GM18873 (cell line): ENCODE measurements at regions not wholly inside any gene's neighbourhood (a gene's known extent, or its start where the extent isn't known, plus 50 kb on each side); places are given as distances from the start of the nearest gene placed in this dataset.
"Not testable (repeated sequence)": the region's sequence is repeated elsewhere in the genome, so short reads cannot be mapped to it uniquely, and the experiment has no call there.

ENCODE experiments used
- ATAC-seq: cut with Tn5 transposase; IDR thresholded peaks from one replicate; pipeline ENCODE4 v1.9.1; 2021; ENCODE audit warnings: mild to moderate bottlenecking, moderate library complexity, moderate number of reproducible peaks; ENCODE audit not compliant: unreplicated experiment, low FRiP score

DNA sequence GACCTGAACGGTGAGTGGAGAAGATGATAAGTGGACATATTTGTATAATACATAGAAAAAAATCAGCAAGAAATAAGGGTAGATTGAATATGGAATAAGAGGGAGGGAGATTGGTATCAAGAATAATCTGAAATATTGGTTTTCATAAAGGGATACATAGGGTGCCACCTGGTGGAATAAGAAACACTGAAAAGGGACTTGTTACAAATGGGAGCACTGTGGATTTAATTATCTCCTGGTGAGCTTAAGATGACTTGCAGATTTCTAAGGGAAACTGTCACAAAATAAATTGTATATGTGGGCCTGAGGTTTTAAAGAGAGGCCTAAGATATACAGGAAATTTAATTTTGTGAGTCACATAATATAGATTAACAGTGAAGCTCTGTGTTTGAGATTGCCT is 1403.5 kb upstream of the CDH18 start:
- no peak for ATAC-seq

DNA sequence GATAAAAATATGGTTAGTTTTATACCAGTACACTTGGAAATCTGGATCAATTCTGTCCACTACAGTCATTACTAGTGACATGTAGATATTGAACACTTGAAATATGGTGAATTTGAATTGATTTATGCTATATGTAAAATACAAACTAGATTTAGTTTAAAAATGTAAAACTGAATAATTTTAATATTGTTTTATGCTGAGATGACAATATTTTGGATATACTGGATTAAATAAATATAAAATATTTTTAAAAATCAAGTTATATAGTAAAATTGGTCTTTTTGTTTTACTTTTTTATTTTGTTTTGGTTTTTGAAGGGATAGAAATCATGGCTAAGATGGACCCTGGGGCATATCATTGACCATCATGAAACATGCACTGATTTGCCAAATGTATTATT is 1372.8 kb upstream of the CDH18 start:
- not testable (repeated sequence) for ATAC-seq

DNA sequence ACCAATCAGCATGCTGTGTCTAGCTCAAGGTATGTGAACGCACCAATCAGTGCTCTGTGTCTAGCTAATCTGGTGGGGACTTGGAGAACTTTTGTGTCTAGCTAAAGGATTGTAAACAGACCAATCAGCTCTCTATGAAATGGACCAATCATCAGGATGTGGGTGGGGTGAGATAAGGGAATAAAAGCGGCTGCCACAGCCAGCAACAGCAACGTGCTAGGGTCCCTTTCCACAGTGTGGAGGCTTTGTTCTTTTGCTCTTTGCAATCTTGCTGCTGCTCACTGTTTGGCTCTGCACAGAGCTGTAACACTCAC is 1353.9 kb upstream of the CDH18 start:
- not testable (repeated sequence) for ATAC-seq

- ATAC-seq, result not testable (repeated sequence)
These were observed 1353.4 kb upstream of the CDH18 start for GRCh38 chr5:21341203-21341947.

- ATAC-seq, result not testable (repeated sequence)
These were observed 1352.2 kb upstream of the CDH18 start for GRCh38 chr5:21340233-21340632.

DNA sequence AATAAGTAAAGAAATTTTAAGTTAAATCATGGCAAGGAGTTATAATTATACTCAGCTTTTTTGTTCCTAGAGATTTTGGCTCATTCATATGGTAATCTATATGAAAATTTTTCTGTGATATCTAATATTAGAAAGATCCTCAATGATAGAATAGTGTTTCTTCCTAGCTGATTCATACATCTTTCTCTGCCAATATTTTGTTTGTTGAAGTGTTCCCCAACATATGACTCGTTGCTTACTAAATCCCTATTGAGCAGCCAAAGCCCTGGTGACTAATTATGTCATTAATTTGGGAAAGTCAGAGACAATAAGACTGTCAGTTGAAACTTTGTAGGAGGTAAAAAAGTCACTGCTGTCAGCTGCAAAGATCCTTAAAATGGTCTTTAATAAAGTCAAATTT is 1348.5 kb upstream of the CDH18 start:
- ATAC-seq, result not testable (repeated sequence)

- not testable (repeated sequence) for ATAC-seq
These were observed 1327.4 kb upstream of the CDH18 start for GRCh38 chr5:21315376-21315775.

- ATAC-seq, result not testable (repeated sequence)
These were observed 1313.2 kb upstream of the CDH18 start for GRCh38 chr5:21301205-21301604.

- not testable (repeated sequence) for ATAC-seq
These were observed 1286.4 kb upstream of the CDH18 start for GRCh38 chr5:21274361-21274760.

DNA sequence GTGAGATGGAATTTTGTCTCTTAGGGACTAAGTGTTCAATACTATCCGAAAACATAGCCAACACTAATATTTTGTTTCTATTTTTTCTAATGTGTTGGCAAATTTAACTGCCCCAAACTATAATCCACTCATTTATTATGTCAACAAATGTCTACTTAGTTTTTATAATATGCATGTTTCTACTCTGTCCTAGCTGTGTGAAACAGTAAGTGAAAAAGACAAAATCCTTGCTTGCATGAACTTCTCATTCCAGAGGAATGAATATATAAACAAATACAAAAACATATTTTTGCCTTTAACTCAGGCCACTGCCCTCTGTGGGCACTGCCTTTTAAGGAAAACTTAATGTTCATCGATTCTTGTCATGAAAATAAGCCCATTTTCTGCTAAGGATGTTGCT is 1275.4 kb upstream of the CDH18 start:
- no peak for ATAC-seq

GRCh38 chr5:21254161-21254560 is 1266.2 kb upstream of the CDH18 start:
- no peak for ATAC-seq

DNA sequence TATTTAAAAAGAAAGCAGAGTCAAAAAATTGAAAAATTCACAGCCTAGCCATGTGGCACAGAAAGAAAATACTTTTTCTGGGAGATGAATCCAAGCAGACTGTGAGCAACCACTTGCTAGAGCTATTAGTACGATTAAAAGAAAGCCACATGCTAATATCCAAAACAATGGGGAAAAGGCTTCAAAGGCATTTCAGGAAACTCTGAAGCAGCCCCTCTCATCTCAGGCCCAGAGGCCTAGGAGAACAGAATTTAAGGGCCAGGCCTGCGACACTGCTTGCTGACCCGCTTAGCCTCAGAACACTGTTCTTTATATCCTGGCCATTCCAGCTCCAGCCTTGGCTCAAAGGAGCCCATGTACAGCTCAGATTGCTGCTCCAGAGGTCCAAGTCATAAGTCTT is 1257.0 kb upstream of the CDH18 start:
- no peak for ATAC-seq

DNA sequence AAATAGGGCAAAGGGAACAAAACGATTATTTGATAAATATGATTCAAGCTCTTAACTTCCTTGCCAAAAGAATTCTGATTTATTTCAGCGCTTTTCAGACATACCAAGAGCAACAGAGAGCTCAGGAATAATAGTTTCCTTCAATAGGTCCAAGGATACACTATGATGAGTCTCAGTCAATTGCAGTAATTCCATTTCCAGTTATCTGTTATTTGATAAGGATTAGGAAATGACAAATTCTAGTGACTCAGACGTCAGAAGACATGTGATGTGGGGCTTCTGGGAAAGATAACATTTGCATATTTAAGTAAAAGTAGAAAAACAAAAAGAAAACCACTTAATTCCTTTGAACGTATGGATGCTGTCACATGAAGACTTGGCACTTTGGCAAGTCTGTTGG is 1250.8 kb upstream of the CDH18 start:
- no peak for ATAC-seq

DNA sequence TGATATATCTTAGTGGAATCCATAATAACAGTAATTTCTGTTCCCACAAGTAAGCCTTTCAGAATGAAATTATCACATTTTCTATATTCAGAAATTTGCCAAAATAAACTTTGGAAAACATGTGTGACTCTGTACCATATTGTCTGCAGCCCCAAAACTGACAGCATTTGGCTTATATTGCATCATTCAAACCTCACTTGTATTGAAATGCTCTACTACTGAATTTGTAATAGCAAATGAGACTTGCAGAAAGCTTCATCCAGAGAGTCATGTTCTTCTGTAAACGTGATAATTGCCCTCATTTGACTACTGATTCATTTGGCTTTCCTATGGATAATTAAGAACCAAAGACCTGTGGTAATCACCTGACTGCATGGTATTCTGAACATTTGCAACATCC is 1249.5 kb upstream of the CDH18 start:
- no peak for ATAC-seq

- no peak for ATAC-seq
These were observed 1249.0 kb upstream of the CDH18 start for GRCh38 chr5:21236971-21237427.

- no peak for ATAC-seq
These were observed 1248.1 kb upstream of the CDH18 start for GRCh38 chr5:21236104-21236503.

- no peak for ATAC-seq
These were observed 1237.4 kb upstream of the CDH18 start for GRCh38 chr5:21225223-21226064.

- ATAC-seq, result no peak
These were observed 1233.6 kb upstream of the CDH18 start for GRCh38 chr5:21221616-21222015.

DNA sequence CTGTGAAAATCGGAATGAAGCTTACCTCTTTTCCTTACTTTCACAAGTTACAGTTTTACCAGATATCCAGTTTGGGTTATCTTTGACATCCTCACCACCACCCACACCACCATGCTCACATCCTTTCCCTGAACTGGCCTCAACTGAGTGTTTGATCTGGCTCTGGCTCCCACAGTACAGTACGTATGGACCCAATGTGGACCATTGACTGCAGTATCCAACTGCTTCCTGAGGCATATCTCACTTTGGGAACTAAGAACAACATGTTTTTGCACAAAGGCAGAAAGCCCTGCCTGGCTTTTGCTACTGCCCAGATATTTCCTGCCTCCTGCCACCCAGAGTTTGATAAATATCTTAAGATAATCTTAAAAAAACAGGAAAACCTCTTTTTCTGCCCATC is 1232.0 kb upstream of the CDH18 start:
- ATAC-seq, result no peak

DNA sequence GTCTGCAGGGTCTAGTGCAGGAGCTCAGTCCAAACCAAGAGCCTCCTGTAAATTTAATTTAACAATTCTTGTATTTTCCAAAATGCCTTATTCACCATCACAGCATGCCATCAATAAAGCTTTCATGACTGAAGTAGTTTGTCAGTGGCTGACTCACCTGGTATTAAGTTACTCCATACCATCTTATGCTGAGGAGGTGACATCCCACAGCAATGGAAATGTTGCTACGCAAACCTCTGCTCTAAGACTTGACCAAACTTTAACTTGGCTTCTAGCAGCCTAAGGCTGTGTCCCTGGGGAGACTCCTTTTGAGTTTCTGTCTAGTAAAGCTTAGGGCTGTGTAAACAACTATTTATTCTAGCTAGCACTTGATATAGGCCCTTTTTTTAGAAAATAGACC is 1231.3 kb upstream of the CDH18 start:
- no peak for ATAC-seq

DNA sequence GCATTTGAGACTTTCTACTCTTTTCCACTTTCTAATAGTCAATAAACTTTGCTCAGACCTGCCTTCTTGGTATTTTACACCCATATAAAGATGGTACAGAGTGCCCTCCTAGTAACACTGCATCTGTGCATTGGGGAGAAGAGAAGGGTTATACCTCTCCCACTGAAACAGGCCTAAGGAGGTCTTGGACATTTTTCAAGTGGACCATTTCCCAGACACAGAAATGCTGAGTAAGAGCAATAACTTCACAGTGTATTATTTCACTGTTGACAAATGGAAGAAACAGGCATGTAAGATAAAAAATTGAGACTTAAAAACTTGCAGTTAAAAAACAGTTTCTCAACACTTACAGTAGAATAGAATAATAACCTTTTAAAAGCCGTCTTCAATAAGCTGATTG is 1224.0 kb upstream of the CDH18 start:
- ATAC-seq, result no peak

- ATAC-seq, result no peak
These were observed 1221.4 kb upstream of the CDH18 start for GRCh38 chr5:21209409-21209808.
